GM21737 (cell line): ENCODE measurements at regions not wholly inside any gene's neighbourhood (a gene's known extent, or its start where the extent isn't known, plus 50 kb on each side); places are given as distances from the start of the nearest gene placed in this dataset.

Experiments
- ATAC-seq: cut with Tn5 transposase; IDR thresholded peaks from one replicate; pipeline ENCODE4 v1.9.1; 2021; ENCODE audit warnings: mild to moderate bottlenecking, moderate library complexity; ENCODE audit not compliant: unreplicated experiment

DNA sequence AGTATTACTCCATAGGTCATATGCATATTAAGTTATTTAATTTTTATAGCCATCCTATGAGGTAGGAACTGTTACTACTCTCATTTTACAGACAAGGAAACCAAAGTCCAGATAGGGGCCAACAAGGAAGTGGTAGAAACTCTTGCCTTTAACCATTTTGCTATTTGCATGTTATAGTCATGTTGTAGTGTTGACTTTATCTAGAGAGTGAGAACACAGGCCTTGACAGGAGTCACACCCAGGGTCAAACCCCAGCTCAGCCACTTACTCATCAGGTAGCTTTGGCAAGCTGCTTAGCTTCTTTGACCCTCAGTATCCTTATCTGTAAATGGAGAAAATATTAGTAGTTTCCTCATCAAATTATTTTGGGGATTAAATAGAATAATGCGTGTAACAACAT, 156.2 kb downstream of the CAND1 start:
- ATAC-seq = no peak

DNA sequence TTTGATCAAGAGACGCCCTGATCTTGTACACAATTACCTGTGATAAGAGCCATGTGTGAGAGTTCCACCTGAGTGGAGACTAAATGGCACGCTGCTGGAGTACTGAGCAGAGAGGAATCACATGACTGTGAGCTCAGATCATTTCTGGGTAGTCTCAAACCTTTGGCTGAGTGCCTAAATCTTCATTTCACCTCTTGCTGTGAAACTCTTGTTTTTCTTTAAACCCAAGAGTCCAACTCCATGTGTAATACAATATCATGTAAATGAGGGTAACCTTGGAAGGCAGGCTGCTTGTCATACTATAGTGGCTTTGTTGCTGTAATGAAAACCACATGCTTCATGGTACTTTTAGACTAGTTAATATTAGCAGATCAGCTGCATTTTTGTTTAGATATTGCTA, 156.9 kb downstream of the CAND1 start:
- ATAC-seq = no peak

DNA sequence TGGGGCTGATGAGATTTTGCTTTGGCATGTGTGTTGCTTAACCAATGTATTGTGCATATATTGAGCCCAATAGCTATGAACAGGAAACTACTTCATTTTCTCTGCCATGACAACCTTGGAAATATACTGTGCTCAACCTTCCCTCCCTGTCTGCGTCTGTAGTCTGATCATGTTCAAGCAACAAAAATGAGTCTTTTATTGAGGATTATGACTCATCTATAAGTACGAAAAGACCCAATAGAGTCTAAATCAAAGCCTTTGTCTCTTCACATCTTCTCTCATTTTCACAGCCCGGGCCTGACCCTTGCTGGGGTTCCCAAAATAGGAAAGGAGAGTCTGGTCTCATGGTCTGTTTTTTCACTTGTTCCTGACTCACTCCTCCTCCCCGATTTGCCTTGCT, 158.2 kb downstream of the CAND1 start:
- no peak for ATAC-seq

DNA sequence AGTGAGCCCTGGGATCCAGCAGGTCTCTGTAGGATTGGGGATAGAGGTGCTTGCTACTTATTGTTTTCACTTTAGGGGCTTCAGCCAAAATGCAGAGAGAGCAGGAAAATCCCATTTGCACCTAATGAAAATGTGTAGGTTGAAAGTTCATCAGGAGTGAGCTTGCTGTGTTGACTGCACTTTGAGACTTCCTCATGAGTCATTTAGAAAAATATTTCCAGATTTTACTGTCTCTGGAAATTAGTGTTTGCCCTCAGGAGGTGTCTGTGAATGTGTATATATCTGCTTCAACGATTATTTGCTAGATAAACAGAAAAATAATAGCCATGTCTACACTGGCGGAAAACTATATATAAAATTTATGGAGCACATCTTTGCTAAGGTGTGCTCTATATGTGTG, 159.3 kb downstream of the CAND1 start:
- ATAC-seq = no peak

DNA sequence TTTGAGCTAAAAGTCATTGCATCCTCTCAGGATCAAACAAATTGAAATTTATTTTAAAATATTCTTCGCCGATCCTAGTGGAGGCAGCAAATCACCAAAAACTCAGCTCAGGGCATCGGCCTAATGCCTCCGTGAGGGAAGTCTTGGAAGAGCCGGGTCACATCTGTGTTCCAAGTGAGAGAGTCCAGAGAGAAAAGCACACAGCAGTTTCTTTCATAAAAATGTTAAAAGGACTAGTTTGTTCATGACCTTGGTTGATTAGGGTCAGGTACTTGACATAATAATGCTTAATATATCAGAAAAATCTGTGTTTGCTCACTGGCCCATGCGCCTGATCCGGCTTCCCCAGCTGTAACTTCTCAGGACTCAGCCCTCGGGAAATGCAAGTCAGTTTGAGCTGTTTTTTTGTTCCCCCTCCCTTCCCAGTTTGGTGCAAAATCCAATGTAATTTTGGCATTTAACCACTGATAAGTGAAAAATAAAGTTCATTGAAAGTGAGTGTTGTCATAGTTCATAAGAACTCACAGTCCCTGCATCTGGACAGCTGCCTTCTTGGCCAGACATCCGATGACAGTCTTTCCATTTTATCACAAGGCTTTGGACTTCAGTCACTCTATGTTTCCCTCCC, 161.7 kb downstream of the CAND1 start:
- no peak for ATAC-seq

DNA sequence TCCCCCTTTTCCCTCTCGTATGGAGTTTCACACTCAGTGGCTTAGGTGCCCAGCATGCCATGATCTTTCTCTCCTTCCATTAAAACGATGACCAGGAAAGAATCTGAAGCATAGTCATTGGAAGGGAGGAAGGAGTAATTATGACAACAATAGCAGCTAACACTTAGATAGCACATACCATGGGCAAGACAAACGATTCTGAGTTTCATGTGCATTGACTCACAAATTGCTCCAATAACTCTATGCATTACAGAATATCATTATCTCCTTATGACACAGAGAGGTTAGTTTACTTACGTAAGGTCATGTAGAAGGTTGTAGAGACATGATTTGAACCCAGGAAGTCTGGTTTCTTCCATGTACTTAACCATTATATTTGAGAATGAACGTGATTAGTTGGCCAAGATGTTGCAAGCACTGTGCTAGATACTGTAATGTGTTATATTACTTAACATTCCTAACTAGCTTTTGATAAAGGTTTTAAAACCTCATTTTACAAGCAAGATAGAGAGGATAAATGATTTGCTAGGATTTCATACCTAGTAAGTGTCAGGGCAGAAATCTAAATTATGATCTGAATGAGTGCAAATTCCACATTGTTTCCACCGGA, 162.4 kb downstream of the CAND1 start:
- no peak for ATAC-seq

DNA sequence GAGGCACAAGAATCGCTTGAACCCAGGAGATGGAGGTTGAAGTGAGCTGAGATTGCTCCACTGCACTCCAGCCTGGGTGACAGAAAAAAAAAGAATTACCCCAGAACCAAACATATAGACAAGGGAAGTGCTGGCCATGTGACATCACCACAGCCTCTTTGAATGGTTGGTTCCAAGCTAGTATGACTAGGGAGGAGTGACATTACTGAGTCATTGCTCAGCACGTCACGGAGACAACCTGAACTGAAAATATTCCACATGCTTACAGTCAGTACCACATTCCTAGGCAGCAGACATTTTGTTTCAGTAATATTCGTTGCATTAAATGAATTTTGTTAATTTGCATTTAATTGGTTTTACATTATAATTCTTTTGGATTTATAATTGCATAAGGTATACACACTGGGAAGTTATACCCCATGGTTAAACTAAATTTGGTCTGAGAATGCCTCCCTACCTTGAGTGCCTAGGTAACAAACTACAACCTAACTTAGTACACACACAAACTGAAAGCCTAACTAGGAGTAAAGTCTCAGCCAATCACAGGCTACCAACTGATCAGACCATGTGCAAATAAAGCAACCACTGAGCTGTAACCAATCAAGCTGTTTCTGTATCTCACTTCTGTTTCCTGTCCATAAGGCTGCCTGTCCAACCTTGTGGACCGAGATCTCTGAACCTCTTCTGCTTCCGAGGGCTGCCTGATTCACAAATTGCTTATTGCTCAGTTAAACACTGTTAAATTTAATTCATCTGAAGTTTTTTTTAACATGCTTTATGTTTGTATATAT, 164.4 kb downstream of the CAND1 start:
- ATAC-seq = peak; percentile 68

DNA sequence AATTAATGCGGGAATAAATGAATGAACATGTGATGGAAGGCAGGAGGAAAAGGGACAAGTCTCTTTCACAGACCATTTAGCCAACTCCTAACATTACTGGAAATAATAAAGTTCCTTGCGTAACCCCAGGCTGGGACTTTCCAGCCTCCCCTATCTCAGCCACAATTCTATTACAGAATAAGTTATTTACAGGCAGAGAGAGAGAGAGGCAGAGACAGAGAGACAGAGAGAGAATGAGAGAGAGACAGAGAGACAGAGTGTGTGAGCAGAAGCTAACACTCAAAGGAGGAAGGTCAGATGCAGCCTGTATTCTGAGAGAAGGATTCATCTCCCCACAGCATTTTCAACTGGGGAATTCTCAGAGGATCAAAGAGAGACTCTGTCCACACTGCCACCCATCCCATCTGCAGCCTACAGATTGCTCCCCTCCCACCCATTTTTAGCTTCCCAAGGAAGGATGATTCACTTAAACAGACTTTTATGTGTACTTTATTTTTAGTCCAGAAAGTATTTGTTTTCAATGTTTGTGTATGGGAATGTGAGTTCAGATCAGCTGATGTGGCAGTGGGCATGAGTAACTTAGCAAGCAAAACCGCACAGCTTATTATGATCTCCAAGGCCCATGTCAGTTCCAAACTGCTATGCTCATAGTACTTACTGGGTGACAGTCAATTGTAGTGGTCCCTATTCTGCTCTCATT, 165.7 kb downstream of the CAND1 start:
- ATAC-seq = no peak

DNA sequence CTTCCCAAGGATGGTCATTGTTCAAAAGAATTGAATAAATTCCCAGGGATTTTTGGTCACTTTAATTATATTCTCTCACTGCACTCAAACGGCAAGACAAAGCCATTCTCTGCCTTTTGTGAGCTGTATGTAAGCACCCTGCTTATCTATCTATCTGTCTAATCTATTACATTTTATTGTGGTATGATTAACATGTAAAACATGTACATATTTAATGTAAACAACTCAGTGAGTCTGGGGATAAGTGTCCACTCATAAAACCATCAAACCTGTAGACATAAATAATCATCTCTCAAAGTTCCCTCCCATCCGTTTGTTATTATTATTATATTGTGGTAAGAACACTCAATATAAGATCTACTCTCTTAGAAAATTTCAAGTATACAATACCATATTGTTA, 167.1 kb downstream of the CAND1 start:
- ATAC-seq = no peak

DNA sequence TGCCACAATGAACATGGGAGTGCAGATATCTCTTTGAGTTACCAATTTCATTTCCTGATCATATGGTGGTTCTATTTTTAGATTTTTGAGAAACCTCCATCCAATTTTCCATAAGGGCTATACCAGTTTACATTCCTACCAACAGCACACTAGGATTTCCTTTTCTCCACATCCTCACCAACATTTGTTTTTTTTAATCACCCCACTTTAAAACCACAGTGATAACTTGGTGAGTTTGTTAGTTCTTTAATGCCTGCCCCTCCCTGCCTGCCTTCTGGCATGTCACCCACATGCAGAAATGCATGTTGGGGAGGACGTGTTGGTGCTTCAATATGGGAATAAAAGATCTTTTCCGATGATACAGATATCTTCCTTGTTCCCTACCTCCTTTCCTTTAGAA, 167.9 kb downstream of the CAND1 start:
- no peak for ATAC-seq

DNA sequence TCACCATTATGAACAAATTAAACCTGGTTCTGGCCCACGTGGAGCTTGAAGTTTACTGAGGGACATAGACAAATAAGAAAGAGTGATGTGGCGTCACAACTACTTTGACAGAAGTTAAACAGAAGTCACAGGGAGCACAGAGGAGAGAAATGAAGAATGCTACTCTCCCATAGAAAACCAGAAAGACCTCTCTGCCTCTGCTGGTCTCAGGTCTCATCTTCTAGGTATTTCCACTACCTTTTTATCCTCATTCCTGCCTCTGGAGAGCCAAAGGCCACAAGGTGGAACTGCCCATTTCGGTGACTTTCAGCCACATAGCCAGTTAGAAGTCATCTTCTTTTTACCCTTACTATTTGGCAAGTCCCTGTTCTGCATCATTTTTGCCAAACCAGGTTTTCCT, 170.5 kb downstream of the CAND1 start:
- ATAC-seq = no peak

DNA sequence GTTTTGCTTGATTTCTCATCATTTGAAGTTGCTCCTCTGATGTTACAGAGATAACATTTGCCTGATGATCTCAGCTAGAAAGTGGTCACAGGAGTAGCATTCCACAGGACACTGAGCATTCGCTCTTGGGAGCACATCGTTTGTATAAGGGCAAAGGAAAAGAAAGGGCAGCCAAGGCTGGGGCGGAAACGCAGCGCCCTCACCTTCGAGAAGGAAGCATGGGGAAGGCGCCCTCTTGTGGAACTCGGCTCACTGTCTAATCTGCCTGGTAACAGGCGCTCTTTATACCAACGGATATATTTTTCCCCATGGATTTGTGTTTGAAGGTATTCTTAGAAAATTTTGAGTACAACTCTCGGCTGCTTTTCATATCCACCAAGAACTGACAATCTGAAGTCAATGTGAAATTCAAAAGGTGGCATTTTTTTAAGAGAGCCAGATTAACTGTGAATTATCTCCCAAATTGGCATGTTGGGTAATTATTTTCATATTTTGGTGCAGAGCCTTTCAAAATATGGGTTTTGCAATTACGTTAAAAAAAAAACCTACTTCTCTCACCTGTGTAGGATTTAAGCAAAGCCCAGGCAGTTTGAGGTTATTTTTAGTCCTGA, 172.7 kb downstream of the CAND1 start:
- no peak for ATAC-seq

DNA sequence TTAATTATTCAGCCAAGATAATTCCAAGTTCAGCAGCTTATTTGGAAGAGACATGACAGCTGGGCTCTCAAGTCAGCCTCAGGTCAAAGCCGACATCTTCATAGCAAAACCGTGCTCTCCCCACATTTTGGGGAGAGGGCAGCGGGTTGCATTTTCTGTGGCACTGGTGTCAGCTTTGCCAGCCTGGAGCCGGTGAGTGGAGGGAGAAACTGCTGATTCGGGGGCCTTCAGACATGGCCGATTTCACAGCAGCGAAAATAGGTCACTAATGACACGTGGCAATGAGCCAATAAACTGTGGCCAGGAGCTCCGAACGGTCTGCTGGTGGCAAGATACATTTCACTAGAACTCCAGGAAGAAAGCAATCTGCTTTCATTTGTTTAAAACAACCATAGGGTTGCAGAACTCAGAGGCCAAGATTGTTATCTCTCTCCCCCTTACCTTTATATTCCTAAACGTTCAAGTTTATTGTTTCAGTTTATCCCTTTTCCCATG, 173.2 kb downstream of the CAND1 start:
- no peak for ATAC-seq

DNA sequence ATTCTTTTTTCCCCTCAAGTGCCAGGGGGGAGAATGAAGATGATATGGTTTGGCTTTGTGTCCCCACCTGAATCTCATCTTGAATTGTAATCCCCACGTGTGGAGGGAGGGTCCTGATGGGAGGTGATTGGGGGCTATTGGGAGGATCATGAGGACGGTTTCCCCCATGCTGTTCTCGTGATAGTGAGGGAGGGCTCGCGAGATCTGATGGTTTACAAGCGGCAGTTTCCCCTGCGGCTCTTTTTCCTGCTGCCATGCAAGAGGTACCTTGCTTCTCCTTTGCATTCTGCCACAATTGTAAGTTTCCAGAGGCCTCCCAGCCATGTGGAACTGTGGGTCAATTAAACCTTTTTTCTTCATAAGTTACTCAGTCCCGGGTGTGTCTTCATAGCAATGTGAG, 173.7 kb downstream of the CAND1 start:
- ATAC-seq = no peak

DNA sequence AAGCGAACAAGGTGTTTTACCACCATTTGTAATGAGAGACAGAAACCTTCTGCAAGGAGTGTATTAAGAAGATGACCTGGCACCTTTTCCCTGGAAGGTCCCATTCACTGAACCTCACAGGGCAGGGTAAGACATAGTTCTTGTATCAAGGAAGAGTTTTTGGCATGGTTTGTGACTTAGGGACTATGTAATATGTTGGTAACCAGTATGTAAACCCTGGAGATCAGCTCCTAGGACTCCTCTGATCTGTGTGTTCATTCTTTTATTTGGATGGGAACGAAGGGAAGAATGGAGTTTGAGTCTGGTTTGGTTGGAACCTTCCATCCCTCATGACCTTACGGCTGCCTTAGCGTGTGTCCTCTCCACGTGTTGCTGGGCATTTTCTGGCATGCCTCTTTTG, 175.4 kb downstream of the CAND1 start:
- ATAC-seq = no peak

DNA sequence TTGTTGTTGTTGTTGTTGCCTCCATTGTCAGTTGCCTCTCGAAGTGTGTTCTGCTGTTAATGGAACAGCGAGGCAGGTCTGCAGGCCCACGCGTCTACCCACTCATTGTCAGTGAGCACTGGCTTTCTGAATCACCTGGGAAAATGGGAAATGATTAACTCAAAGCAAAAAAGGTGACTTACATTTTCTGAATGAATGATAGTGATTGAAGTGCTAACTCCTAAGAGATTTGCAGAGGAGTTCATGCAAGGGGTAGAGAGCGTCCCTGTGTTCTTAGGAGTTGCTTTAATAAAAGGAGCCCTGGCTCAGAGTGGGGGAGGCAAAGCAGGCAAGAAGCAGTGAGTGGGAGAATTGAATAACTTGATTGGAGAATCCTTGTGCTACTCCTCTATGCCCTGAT, 177.6 kb downstream of the CAND1 start:
- ATAC-seq = no peak

DNA sequence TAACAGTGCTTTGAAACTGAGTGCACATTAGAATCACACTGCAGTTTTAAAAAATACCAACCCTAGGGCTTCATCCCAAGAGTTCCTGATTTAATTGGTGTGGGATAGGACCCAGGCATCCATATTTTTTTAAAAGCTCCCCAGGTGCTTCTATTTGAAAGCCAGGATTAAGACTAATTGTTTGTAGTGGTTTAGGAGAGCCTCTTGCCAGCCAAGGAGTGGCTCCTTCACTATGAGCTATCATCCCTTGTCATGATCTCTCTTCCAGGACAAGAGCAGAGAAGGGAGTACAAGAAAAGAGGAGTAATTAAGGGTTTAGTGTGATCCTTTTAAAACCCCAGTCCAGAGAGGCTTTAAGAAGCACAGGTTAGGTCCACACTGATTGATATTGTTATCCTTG, 178.0 kb downstream of the CAND1 start:
- no peak for ATAC-seq

DNA sequence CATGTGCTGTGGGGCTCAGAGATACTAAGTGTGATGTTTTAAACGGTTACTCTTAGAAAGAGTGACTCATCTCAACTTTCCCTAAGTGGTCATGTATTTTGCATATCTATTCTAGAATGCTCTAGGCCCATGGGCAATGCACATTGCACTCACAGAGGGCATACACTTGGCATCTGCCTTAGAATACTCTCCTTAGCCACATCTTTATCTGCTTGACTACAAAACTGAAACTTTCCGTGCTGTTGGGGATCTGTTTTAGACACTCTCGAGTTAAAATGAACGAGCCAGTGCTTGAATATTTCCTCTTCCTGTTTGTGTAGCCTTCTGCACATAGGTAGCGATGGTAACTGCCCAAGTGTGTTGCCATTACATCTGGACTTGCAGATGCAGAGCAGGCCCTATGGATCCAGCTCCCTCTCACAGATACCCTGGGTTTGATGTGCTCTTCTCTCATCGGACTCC, 180.5 kb downstream of the CAND1 start:
- peak; percentile 80 for ATAC-seq

DNA sequence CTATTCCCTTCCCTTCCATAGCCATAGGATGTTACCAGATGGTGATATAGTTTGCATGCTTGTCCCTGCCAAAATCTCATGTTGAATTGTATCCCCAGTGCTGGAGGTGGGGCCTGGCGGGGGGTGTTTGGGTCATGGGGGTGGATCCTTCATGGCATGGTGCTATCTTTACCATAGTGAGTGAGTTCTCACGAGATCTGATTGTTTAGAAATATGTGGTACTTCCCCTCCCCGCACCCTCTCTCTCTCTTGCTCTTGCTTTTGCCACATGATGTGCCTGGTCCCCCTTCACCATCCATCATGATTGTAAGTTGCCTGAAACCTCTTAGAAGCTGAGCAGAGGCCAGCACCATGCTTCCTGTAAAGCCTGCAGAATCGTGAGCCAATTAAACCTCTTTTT, 181.3 kb downstream of the CAND1 start:
- no peak for ATAC-seq

DNA sequence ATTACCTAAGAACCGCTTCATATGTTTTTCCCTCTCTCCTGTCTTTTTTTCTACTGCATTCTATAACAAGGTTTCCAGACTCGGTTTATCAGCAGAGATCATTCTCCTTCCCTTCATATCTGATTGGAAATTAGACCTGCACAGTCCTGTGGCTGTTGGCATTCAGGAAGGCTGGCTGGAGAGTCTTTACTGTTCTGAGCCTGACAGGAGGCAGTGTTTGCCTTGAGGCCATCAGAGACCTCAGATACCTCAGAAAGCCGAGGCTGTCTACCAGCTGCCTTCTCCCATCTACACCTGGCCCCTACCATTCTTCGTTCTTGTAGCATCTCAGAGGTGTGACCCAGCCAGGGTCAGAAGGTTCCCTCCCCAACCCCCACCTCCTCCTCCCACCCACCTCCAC, 182.0 kb downstream of the CAND1 start:
- ATAC-seq = no peak
